ENCODE measurements at regions not wholly inside any gene's neighbourhood (a gene's known extent, or its start where the extent isn't known, plus 50 kb on each side); places are given as distances from the start of the nearest gene placed in this dataset.

DNA sequence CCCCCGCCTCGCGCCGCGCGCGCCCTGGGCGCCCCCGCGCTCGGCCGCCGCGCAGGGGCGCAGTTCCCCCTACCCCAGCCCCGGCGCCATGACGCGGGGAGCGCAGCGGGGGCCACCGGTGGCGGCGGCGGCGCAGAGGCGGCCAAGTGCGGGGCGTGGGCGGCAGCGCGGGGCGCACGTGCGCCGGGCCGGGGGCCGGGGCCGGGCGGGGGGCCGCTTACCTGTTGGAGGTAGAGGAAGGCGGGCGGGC lies 108.3 kb downstream of the ENGASE start:
- DNase-seq (ENCODE audit: low read depth) = no peak
- in situ Hi-C loops (cut with HindIII; ENCODE audit: low sequenced_read_pairs) = no loop called here
- H3K4me3 ChIP-seq (ENCODE audit: low read depth, low read length) = no peak overlapping the region
- TF ChIP-seq, protein P1, sequence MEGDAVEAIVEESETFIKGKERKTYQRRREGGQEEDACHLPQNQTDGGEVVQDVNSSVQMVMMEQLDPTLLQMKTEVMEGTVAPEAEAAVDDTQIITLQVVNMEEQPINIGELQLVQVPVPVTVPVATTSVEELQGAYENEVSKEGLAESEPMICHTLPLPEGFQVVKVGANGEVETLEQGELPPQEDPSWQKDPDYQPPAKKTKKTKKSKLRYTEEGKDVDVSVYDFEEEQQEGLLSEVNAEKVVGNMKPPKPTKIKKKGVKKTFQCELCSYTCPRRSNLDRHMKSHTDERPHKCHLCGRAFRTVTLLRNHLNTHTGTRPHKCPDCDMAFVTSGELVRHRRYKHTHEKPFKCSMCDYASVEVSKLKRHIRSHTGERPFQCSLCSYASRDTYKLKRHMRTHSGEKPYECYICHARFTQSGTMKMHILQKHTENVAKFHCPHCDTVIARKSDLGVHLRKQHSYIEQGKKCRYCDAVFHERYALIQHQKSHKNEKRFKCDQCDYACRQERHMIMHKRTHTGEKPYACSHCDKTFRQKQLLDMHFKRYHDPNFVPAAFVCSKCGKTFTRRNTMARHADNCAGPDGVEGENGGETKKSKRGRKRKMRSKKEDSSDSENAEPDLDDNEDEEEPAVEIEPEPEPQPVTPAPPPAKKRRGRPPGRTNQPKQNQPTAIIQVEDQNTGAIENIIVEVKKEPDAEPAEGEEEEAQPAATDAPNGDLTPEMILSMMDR (IDR thresholded peaks at IDR 0.05; ENCODE audit: low read depth, low read length, missing control alignments) = no peak

DNA sequence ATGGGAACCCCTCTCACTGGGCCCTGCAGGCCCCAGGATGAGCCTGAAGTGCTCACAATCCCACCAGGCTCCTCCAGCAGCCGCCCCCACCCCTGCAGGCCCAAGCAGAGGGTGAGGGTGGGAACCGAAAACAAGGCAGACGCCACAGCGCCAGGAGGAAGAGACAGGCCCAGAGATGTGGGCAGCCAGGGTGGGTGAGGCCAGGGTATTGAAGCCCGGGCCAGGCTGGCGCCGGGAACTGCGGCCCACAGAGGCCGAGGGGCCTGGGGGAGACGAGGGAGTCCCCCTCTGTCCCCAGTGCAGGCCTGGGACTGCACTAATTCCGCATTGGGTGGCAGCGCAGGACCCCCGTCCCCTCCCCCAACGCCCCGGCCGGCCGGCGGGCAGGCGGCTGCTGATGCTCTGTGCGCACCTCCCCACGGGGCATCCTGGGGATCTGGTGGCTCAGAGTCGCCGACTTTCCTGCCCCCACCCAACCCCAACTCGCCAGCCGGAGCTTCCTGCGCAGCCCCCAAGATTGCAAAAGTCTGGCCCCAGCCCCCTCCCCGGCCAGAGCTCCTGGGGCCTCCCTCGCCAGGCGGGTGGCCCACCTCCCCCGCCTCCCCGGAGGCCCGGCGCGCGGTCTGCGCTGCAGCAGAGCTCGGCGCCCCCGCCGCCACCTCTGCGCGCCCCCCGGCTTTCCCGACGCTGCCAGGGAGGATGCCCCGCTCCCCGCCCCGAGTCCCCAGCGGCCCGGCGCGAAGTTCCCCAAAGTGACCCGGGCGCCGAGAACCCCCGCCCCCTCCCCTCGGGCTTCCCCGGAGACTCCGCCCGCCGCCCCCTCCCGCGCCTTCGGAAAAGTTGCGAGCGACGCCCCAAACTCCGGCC lies 107.8 kb downstream of the ENGASE start:
- no peak overlapping the region for H3K4me3 ChIP-seq (ENCODE audit: low read depth, low read length)
- in situ Hi-C loops (cut with HindIII; ENCODE audit: low sequenced_read_pairs) = no loop called here
- no peak for DNase-seq (ENCODE audit: low read depth)
- TF ChIP-seq, protein P1 (IDR thresholded peaks at IDR 0.05; ENCODE audit: low read depth, low read length, missing control alignments) = no peak

DNA sequence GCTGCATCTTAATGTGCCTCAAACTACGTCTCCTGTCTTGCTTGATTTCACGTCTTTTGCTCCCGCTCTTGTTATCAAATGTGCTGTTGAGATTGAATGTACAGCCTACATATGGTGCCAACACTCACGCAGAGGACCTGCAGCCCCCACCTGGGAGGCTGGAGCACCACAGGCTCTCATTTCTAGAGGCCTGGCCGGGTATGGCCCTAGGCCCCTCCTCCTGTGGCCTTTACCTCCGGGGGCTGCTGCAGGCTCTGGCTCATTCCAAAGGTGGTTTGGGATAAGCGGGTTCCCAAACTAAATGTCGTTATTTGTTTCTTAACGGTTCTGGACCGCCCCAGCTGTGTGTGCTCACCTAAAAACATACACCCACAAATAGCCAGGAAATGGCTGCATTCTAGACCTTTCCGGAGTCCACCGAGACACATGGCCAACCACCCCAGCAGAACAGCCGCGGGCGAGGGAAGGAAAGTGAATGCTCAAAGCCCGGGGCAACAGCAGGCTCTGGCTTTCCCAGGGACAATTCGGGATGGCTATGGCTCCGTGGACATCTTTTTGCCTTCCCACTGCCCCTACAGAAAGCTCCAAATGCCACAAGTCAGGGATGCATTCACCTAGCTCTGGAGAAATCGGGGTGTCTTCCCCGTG lies 105.9 kb downstream of the ENGASE start:
- TF ChIP-seq, protein P1 (IDR thresholded peaks at IDR 0.05; ENCODE audit: low read depth, low read length, missing control alignments) = no peak
- in situ Hi-C loops (cut with HindIII; ENCODE audit: low sequenced_read_pairs) = no loop called here
- H3K4me3 ChIP-seq (ENCODE audit: low read depth, low read length) = no peak overlapping the region
- no peak for DNase-seq (ENCODE audit: low read depth)

DNA sequence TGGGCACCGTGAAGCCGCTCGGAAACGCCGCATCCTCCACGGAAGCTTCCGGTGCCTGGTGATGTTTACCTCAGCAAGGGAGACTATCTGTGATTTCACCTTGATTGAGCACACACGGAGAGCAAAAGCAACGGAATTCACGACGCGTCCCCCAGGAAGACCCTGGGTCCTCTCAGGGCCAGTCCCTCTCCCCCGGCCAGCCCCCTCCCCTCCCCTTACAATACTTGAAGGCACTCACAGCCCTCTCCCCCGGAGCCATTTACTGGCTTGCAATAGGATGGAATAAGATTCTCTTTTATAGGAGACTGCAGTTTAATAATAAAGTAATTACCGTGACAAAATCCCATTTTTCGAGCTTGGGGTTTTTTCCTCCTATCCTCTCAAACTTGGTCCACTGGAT lies 104.7 kb downstream of the ENGASE start:
- H3K4me3 ChIP-seq (ENCODE audit: low read depth, low read length) = no peak overlapping the region
- TF ChIP-seq, protein P1 (IDR thresholded peaks at IDR 0.05; ENCODE audit: low read depth, low read length, missing control alignments) = no peak
- no peak for DNase-seq (ENCODE audit: low read depth)
- in situ Hi-C loops (cut with HindIII; ENCODE audit: low sequenced_read_pairs) = no loop called here

- no peak overlapping the region for H3K4me3 ChIP-seq (ENCODE audit: low read depth, low read length)
- DNase-seq (ENCODE audit: low read depth) = no peak
- TF ChIP-seq, protein P1 (IDR thresholded peaks at IDR 0.05; ENCODE audit: low read depth, low read length, missing control alignments) = no peak
- in situ Hi-C loops (cut with HindIII; ENCODE audit: low sequenced_read_pairs) = no loop called here
These were observed 103.3 kb downstream of the ENGASE start for GRCh38 chr17:79177877-79178276.

- in situ Hi-C loops (cut with HindIII; ENCODE audit: low sequenced_read_pairs) = no loop called here
- H3K4me3 ChIP-seq (ENCODE audit: low read depth, low read length) = no peak overlapping the region
- TF ChIP-seq, protein P1 (IDR thresholded peaks at IDR 0.05; ENCODE audit: low read depth, low read length, missing control alignments) = no peak
- DNase-seq (ENCODE audit: low read depth) = no peak
These were observed 102.4 kb downstream of the ENGASE start for GRCh38 chr17:79176792-79177601.
